Activated CD4-positive, alpha-beta T cell treated with anti-CD3 and anti-CD28 coated beads, Interleukin-2, amount 50 U/mL, for 16 hours (primary cell): ENCODE measurements at regions not wholly inside any gene's neighbourhood (a gene's known extent, or its start where the extent isn't known, plus 50 kb on each side); places are given as distances from the start of the nearest gene placed in this dataset.

Source experiments
- DNase-seq: peaks from one replicate; pipeline ENCODE4 v3.0.0-alpha.2; 2020

- no peak for DNase-seq
Measured at GRCh38 chr4:136920092-136920881, 612.0 kb downstream of the PCDH18 start.

DNA sequence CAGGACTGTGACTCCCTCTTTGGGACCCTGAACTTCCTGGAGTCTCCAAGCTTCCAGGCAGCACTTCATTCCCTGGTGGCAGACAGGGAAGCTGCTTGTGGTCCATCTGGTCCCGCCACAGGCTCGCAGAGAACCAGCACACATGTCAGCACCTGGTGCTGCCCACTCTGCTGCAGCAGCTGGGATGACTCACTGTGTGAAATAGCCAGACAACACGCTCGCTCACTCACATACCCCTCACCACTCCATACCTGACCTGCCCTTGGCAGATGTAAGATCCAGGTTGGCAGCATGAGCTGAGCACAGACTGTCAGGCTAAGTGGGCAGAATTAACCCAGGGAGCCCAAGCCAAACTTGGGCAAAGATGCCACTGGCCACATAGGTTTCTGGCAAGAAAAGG lies 613.5 kb downstream of the PCDH18 start:
- no peak for DNase-seq

DNA sequence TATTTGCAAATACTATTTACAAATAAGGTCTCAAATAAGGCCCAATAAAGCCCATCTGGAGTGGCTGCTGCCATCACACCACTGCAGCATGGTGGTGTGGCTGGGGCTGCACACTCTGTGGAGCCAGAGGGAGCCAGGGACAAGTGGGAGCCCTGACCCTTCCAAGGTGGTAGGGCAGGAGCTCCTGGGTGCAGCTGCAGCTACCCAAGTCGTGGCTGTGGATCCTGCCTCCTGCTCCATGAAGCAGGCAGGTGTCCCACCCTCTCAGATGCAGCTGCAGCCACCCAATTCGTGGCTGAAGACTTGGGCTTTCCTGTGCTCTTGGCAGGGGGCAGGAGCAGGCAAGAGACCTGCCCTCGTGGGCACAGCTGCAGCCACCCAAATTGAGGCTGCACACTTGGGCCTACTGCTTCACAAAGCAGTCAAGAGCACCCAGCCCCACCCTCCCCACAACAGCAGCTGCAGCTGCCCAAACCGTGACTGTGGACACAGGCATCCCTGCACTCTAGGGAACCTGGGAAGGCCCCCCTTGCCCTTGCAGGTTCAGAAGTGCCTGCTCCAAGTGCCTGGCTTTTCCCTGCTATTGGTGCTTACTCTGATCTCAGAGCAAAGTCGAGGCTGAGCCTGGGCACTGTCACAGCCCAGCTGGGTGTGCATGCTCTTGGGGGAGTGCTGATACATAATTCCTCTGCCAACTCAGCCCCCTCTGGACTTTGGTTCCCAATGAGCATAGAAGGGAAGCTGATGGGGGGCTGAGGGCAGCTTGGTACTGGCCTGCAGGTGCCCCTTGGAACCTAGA lies 614.8 kb downstream of the PCDH18 start:
- no peak for DNase-seq

DNA sequence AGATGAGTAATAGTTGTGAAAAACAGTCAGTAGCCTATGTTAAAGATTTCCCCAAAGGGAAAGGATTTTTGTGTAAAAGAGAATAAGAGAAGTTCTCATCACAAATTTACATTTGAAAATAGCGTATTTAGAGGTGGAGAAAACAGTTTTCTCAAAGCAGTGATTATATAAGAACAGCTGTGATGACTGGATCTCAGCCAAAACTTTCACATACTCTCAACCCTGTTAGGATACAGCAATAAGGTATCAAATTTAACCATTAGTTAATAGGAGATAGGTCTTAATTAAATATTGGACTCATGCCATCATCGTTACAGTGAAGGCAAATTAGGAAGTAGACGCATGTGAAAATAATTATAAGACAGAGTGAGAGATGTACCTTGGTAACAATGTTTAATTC lies 622.7 kb downstream of the PCDH18 start:
- no peak for DNase-seq

DNA sequence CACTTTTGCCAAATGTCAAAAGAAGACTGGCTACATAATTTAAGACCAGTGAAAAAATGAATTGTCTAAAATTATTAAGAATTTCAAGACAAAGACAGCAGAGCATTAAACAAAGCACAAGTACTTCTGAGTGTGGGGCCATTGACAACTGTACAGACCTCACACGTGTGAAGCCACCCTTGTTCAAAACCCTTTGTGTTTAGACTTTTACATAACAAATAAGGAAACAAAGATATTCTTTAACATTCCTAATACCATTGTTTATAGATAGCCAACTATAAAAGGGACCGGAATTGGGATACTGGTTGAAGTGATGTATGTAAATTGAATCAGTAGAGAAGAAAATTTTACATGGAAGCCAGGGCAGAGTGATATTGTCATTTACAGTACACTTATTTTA lies 624.2 kb downstream of the PCDH18 start:
- no peak for DNase-seq

DNA sequence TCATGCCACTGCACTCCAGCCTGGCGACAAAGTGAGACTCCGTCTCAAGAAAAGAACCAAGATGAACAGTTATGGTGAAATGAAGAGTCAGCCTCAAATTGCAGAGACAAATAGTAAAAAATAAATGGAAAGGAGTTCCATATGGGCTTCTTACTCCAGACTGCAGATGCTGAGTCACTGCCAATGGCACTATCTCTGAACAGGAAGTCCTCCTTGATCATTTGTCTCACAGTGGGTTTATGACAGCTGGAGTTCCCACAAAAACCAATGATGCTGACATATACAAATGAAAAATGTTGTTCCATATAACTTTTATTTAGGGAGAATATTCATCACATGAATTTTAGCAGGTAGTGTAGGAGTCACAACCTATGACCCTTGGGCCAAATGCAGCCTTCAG lies 631.6 kb downstream of the PCDH18 start:
- no peak for DNase-seq

GRCh38 chr4:136898590-136899248 lies 633.6 kb downstream of the PCDH18 start:
- no peak for DNase-seq

DNA sequence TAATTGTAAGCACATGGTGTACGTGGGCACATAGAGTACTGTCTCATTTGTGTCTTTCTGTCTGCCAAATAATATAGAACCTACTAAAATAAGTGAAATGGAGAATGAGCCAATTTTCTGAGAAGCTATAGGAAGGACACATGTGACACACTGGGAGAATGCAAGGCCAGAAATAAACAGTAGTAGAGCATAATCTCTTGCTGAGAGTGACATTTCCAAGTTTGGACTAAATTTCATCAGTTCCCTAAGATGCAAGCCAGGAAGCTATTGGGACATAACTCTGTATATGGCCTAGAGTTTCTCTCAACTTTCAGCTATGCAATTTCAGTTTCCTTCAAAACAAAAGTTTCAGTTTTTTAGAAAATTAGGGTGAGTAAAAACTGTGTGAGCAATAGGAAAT lies 638.7 kb downstream of the PCDH18 start:
- DNase-seq: no peak

- no peak for DNase-seq
Measured at GRCh38 chr4:136881666-136882065, 650.6 kb downstream of the PCDH18 start.

DNA sequence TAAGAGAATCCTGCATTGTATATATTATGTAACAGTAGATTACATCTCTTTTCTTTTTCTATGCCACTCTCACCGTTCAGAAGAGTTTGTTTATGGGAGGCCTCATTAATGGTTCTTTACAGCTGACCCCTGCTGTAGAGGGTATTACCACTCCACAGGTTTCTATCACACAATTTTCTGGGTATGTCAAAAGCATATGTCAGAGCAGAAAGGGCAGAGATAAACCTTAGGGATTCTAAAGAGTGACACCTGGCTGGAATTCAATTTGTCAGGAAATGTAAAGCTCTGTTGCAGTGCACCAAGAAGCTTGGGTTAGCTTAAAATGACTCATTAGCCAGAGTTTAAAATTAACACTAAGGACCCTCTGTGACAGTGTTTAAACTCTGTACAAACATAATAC lies 658.7 kb downstream of the PCDH18 start:
- no peak for DNase-seq

DNA sequence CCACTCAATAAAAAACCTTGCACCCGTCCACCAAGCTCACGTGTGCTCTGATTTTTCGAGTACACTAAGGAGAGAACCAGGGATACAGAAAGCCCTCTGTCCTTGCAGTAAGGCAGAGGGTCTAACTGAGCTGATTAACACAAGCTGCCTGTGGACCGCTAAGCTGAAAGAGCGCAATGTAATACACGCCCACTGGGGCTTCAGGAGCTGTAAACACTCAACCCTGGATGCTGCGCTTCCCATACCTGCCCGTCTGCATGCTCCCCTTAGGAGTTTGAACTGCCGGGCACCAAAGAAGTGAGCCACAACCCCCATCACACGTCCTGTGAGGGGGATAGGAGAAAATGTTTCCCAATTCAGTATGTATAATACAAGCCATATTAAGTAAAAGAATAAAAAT lies 664.8 kb downstream of the PCDH18 start:
- DNase-seq: no peak

DNA sequence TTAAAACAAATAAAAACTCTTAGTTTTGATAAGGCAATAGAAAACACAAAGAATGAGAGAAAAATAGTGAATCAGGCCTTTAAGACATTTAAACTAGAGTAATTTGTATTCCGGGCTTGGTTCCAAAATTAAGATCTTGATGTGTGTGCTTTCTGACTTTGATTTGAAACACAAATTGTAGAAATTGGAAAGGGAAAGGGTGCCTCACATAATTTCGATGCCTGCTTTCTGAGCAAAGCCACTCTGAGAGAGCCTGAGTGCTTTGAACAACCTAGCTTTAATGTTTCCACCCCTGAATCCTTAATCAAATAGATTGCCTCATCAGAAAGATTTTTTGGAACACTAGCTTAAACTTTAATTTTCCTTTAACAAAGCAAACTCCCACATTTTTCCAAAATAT lies 666.8 kb downstream of the PCDH18 start:
- DNase-seq: no peak

DNA sequence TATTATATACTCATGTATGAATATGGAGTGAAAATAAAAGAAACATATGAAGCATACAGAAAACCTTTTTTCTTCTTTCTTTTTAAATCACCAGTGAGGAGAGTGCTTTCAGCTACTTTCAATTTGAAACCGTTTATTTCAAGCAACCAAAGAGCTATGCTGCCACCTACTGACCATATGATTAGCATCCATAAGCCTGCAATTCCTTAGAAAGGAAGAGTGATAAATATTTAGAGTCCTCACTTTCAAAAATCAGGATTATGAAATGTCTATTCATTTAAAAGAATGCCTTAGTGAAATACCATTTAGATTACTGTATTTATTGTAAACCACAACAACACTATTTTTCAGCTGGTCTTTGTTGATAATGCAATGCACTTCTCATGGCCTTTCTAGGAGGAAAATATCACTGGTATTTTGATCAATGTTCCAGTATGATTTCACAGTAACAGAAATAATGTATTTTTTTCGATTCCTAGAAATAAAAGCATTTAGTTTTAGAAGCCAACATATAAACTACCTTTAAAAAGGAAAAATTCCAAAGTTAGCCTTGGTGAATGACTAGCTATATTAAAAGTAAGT lies 667.6 kb downstream of the PCDH18 start:
- DNase-seq: peak; percentile 61

- no peak for DNase-seq
Measured at GRCh38 chr4:136863756-136864155, 668.5 kb downstream of the PCDH18 start.

GRCh38 chr4:136862653-136863052 lies 669.6 kb downstream of the PCDH18 start:
- no peak for DNase-seq

GRCh38 chr4:136861091-136861490 lies 671.2 kb downstream of the PCDH18 start:
- no peak for DNase-seq

DNA sequence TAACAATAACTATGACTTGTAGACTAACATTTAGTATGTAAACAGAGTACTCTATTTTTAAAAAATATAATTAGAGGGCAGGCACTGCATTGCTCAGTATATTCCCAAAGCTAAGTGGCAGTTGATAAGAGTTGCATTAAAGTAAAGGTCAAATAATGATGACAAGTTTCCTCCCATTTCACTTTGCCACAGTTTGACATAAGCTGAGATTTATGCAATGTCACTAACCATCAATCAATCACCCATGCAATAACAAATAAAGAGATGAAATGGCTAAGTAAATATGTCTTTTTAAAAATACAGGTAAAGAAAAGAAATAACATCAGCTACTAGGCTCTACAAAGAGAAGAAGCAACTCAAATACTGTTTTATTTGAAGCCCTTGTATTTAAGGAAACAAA lies 673.4 kb downstream of the PCDH18 start:
- DNase-seq: no peak

DNA sequence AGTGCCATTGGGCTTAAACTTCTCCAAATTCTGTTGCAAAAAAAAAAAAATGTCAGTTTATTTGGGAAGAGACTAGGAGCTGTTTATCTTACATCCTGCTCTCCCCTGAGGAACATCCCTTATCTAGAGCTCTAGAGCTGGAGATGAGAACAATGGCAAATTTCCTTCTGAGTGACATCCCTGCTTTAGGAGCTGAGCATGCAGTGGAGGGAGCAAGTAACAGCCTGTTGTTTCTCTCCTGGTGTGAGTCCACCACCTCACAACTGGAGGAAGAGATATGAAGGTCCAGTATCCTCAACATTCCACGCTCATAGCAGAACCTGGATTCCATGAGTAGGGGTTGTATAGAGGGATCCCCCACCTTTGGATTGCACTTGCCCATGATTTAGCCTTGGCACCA lies 676.4 kb downstream of the PCDH18 start:
- DNase-seq: no peak

DNA sequence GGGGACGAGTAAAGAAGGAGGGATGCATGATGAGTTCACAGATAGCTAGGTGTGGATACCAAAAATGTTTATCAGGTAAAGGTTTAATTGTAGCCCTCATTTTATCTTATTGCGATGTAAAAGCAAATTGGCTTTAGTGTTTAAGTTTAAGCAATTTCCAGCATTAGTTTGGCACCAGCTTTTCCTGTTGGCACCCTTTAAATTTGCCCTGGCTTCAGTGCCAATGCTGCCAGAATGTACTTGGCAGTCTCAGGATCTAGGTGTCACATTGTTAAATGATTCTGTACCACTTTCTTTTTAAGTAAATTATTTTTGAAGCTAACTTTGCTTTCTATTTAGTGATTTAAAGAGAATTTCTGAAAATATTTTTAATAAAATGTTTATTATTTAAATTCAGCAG lies 681.8 kb downstream of the PCDH18 start:
- no peak for DNase-seq

DNA sequence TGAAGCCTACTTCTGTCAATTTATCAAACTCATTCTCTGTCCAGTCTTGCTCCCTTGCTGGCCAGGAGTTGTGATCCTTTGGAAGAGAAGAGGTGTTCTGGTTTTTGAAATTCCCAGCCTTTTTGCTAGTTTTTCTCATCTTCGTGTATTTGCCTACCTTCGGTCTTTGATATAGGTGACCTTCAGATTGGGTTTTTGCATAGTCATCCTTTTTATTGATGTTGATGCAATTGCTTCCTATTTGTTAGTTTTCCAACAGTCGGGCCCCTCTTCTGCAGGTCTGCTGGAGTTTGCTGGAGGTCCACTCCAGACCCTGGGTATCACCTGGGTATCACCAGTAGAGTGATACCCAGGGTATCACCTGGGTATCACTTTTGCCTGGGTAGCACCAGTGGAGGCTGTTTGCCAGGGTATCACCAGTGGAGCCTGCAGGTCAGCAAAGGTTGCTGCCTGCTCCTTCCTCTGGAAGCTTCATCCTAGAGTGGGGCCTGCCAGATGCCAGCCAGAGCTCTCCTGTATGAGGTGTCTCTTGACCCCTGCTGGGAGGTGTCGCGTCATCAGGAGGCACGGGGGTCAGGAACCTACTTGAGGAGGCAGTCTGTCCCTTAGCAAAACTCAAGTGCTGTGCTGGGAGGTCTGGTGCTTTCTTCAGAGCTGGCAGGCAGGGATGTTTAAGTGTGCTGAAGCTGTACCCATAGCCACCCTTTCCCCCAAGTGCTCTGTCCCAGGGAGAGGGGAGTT lies 684.2 kb downstream of the PCDH18 start:
- no peak for DNase-seq

DNA sequence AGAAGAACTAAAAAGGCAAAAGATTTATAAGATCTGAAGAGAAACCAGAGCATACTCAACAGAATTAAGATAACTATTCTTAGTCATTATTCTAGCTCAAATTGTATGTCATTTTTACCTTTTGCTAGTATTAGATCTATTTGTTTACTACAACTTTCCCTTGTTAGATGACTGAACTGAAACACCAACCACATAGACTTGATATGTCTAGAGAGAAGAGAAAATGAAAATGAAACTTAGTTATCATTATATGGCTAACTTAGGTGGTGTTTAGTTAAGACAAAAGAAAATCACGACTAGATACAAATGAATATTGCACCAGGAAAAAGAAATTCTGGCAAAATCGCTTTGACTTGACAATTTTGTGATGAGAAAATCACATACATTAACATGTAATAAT lies 690.8 kb downstream of the PCDH18 start:
- DNase-seq: no peak

DNA sequence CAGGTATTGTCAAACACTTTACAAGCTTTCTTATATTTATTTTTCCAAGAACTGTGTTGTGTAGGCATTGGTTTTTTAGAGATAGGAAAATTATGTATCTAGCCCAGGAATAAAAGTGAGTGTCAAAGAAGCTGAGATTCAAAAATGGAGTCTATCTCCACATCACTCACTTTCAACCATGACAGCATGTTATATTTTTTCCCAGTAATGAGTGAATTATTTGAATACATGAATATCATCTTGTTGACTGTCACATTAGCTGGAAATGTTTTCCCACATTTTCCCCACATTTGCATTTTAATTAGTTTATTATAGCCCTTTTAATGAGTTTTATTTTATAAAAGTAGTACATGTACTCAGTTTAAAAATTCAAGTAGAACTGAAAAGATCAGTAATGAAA lies 693.7 kb downstream of the PCDH18 start:
- DNase-seq: no peak

DNA sequence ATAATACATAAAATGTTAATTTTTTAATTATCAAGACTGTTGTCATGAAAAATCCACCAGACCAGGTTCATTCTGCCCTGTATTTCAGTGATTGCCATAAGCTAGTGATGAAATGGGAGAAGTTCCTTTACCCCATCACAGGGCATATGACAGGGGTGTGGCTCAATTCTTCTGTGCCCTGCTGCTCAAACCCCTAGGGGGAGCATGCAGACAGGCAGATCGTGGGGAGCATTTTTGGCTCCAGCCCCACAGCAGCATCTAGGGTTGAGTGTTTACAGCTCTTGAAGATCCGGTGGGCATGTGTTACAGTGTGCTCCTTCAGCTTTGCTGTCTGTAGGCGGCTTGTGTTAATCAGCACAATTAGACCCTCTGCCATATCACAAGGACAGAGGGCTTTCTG lies 700.7 kb downstream of the PCDH18 start:
- DNase-seq: peak; percentile 2
